Stimulated activated naive CD8-positive, alpha-beta T cell treated with anti-CD3 and anti-CD28 coated beads, Interleukin-15, Interleukin-2, amounts not matched to agents 100 ng/mL and 50 ng/mL, for 24 hours (primary cell): ENCODE measurements at regions not wholly inside any gene's neighbourhood (a gene's known extent, or its start where the extent isn't known, plus 50 kb on each side); places are given as distances from the start of the nearest gene placed in this dataset.

Source experiments
- H3K27ac Mint-ChIP-seq: one replicate; pipeline ENCODE4 v1.8.0; 2021; ENCODE audit warnings: mild to moderate bottlenecking, mixed read lengths
- H3K27me3 Mint-ChIP-seq: one replicate; pipeline ENCODE4 v1.8.0; 2021; ENCODE audit warnings: mixed read lengths
- H3K36me3 Mint-ChIP-seq: one replicate; pipeline ENCODE4 v1.8.0; 2021; ENCODE audit warnings: low read depth, mixed read lengths
- H3K4me1 Mint-ChIP-seq: one replicate; pipeline ENCODE4 v1.8.0; 2021; ENCODE audit warnings: low read depth, mixed read lengths
- H3K4me3 Mint-ChIP-seq: one replicate; pipeline ENCODE4 v1.8.0; 2021; ENCODE audit warnings: mild to moderate bottlenecking, mixed read lengths
- H3K9me3 Mint-ChIP-seq: one replicate; pipeline ENCODE4 v1.8.0; 2021; ENCODE audit warnings: mixed read lengths

- no peaks in the 10 kb centered on the region for H3K9me3 Mint-ChIP-seq
- H3K27ac Mint-ChIP-seq: no peak overlapping the region
- no peak overlapping the region for H3K4me3 Mint-ChIP-seq
- H3K27me3 Mint-ChIP-seq: peaks cover 56% of the 10 kb centered on the region
- H3K4me1 Mint-ChIP-seq: no peaks in the 10 kb centered on the region
- H3K36me3 Mint-ChIP-seq: no peaks in the 10 kb centered on the region
Measured at GRCh38 chr12:100718187-100718586, 76.4 kb upstream of the ANO4 start.

DNA sequence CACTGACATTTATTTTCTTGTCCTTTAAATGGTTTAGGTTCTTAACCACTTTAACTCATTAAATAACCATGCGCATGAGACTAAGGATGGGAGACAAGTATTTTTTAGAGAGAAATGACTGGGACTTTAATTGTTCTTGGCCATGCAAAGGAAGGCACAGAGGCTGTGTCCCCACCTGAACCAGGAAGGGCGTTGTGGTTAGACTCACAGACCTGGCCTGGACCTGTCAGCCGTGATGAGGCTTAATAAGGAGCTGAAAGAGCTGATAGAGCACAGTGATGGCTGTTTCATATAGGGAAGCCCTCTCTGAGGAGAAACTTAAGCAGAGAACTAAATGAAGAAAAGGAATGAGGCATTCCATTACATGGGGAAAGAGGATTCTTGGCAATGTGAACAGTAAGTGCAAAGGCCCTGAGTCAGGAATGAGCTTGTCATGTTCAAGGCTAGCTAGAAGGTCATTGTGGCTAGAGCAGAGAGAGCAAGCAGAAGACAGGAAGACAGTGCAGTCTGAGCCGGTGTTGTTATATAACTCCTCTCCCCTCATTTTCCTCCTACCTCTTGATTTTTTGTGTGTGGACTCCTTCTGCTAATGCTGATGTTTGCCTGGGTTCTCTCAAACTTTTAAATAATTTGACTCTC lies 74.4 kb upstream of the ANO4 start:
- H3K36me3 Mint-ChIP-seq: no peaks in the 10 kb centered on the region
- H3K4me1 Mint-ChIP-seq: no peaks in the 10 kb centered on the region

DNA sequence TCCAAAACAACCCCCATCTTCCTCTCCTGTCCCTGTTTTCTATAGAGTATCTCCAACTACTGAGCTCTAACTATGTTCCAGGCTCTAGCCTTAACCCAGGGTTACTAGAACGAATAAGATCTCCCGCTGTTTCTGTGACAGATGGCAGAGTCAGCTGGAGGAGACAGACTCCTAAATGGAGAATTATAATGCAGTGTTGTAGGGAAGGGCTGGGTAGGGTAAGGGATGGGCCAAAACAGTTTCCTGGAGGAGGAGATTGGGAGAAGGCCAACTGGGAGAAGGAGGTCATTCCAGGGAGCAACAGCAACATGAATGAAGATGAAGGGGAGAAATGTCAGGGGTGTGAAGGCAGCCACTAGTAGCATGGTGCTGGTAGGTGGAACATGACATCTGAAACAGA lies 73.4 kb upstream of the ANO4 start:
- H3K27ac Mint-ChIP-seq: no peak overlapping the region
- H3K9me3 Mint-ChIP-seq: no peaks in the 10 kb centered on the region
- peaks cover 46% of the 10 kb centered on the region for H3K27me3 Mint-ChIP-seq
- no peak overlapping the region for H3K4me3 Mint-ChIP-seq
- no peaks in the 10 kb centered on the region for H3K4me1 Mint-ChIP-seq
- H3K36me3 Mint-ChIP-seq: no peaks in the 10 kb centered on the region

More for the DNA sequence above, 74.4 kb upstream of the ANO4 start:
- no peaks in the 10 kb centered on the region for H3K9me3 Mint-ChIP-seq
- H3K27me3 Mint-ChIP-seq: peaks cover 52% of the 10 kb centered on the region
- H3K27ac Mint-ChIP-seq: no peak overlapping the region
- no peak overlapping the region for H3K4me3 Mint-ChIP-seq

DNA sequence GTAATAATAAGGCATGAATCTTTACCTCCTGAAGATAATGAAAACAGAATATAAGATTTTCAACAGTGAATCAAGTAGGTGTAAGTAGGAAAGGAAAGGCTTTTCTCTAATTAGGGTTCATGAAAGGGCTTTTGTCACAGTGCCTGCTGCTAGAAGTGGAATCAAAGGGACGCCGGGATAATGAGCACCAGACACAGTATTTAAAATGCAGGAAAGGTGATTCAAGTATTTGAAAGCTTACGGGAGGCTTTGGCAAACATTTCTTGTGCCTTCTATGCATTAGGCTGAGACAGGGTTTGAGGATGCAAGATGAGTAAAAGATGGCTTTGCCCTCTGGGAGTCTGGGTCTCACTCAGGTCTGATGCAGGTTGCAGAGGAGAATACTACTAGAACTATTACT lies 70.5 kb upstream of the ANO4 start:
- Mint-ChIP-seq H3K36me3 (no peaks in the 10 kb centered on the region), H3K27me3 (peaks cover 29% of the 10 kb centered on the region), H3K27ac (no peak overlapping the region), H3K4me1 (no peaks in the 10 kb centered on the region), H3K4me3 (no peak overlapping the region), H3K9me3 (no peaks in the 10 kb centered on the region)

DNA sequence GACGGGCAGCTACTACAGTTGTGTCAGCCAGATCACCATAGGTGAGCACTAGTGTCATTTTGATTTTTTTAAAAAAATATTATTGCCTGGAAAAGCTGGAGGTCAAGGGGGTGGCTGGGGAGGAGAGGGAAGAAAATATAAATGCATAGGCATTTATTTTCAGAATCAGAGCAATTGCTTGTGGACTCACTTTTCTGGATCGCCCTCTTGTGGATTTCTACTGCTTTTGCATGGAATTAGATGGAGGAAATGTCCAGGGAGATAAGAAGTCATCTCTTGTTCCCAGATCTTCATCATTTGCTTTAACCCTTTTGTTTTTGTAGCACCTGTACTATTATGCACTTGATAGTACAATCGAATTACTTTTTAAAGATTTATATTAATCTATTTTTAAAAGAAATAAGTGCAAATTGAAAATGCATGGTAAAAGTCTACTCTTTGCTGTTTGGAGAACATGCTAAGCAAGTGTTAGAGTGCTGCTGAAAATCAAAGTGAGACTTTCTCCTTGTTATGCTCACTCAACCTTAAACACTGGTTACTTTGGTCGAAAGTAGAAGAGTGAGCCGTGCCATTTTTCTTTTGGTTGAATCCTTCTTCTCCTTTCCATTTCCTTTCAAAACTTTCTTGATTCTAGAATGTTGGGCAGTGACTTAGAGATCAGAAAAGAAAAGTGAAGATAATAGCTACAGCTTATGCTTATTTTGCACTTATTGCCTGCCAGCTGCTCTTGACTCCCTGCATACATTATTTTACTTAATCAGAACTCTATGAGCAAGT lies 60.6 kb upstream of the ANO4 start:
- Mint-ChIP-seq H3K36me3 (no peaks in the 10 kb centered on the region), H3K4me3 (no peak overlapping the region), H3K27me3 (peaks cover 26% of the 10 kb centered on the region), H3K27ac (no peak overlapping the region), H3K4me1 (no peaks in the 10 kb centered on the region), H3K9me3 (no peaks in the 10 kb centered on the region)

DNA sequence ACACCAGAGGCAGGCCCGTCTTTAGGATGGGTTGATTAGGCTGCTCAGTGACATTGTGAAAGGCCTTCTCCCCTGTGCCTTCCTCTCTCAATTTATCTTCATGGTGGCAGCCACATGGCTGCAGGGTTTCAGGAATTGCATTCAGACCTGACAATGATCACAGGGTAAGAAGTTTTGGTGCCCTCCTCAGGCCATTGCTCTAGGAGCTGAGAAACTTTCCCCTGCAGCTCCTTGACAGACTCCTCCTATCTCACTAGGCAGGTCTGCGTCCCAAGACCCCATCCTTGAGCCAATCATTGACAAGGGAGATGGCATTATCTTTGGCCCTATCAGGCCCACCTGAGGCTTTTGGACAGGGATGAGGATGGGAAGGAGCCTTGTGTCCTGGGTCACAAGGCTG lies 57.4 kb upstream of the ANO4 start:
- Mint-ChIP-seq H3K36me3 (no peaks in the 10 kb centered on the region), H3K4me3 (no peak overlapping the region), H3K9me3 (no peaks in the 10 kb centered on the region), H3K4me1 (no peaks in the 10 kb centered on the region), H3K27me3 (peaks cover 18% of the 10 kb centered on the region), H3K27ac (no peak overlapping the region)

GRCh38 chr12:100738086-100738485 lies 56.5 kb upstream of the ANO4 start:
- H3K9me3 Mint-ChIP-seq: no peaks in the 10 kb centered on the region
- H3K36me3 Mint-ChIP-seq: no peaks in the 10 kb centered on the region
- peaks cover 14% of the 10 kb centered on the region for H3K27me3 Mint-ChIP-seq
- no peaks in the 10 kb centered on the region for H3K4me1 Mint-ChIP-seq
- H3K27ac Mint-ChIP-seq: no peak overlapping the region
- H3K4me3 Mint-ChIP-seq: no peak overlapping the region

- Mint-ChIP-seq H3K4me1 (no peaks in the 10 kb centered on the region), H3K9me3 (peaks cover 12% of the 10 kb centered on the region)
Measured at GRCh38 chr12:100741084-100741711, 53.4 kb upstream of the ANO4 start.

GRCh38 chr12:100743060-100743459 lies 51.5 kb upstream of the ANO4 start:
- peaks cover 12% of the 10 kb centered on the region for H3K9me3 Mint-ChIP-seq
- H3K36me3 Mint-ChIP-seq: no peaks in the 10 kb centered on the region
- no peak overlapping the region for H3K27ac Mint-ChIP-seq
- peaks cover 7% of the 10 kb centered on the region for H3K27me3 Mint-ChIP-seq
- no peak overlapping the region for H3K4me3 Mint-ChIP-seq
- H3K4me1 Mint-ChIP-seq: no peaks in the 10 kb centered on the region

More at GRCh38 chr12:100741084-100741711, 53.4 kb upstream of the ANO4 start:
- Mint-ChIP-seq H3K27me3 (peaks cover 7% of the 10 kb centered on the region), H3K36me3 (no peaks in the 10 kb centered on the region), H3K4me3 (no peak overlapping the region), H3K27ac (no peak overlapping the region)
